Colon (tissue), 2 donors: ENCODE measurements at regions not wholly inside any gene's neighbourhood (a gene's known extent, or its start where the extent isn't known, plus 50 kb on each side); places are given as distances from the start of the nearest gene placed in this dataset.

Experiments
- FAIRE-seq: peaks from 2 replicates; lab custom pipeline; 2012; peaks lifted over from hg19 to GRCh38; lab: Jason Lieb, UNC
- donor health status: control.
- donor health status: control.

GRCh38 chr6:6704103-6705060 lies 115.9 kb downstream of the LY86 start:
- no peak for FAIRE-seq

- no peak for FAIRE-seq
These were observed 116.5 kb downstream of the LY86 start for GRCh38 chr6:6705061-6705425.

- FAIRE-seq, result no peak
These were observed 117.6 kb downstream of the LY86 start for GRCh38 chr6:6705915-6706675.

GRCh38 chr6:6707143-6707542 lies 118.6 kb downstream of the LY86 start:
- FAIRE-seq, result no peak

- FAIRE-seq, result no peak
These were observed 120.6 kb downstream of the LY86 start for GRCh38 chr6:6709106-6709505.

GRCh38 chr6:6711031-6711785 lies 122.7 kb downstream of the LY86 start:
- FAIRE-seq, result no peak

- no peak for FAIRE-seq
These were observed 123.4 kb downstream of the LY86 start for GRCh38 chr6:6711832-6712448.

GRCh38 chr6:6712449-6713403 lies 124.2 kb downstream of the LY86 start:
- no peak for FAIRE-seq

- FAIRE-seq, result no peak
These were observed 125.1 kb downstream of the LY86 start for GRCh38 chr6:6713657-6714056.

GRCh38 chr6:6714118-6714897 lies 125.8 kb downstream of the LY86 start:
- no peak for FAIRE-seq

GRCh38 chr6:6714953-6715352 lies 126.4 kb downstream of the LY86 start:
- FAIRE-seq, result no peak

- no peak for FAIRE-seq
These were observed 126.9 kb downstream of the LY86 start for GRCh38 chr6:6715465-6715864.

- FAIRE-seq, result no peak
These were observed 128.7 kb downstream of the LY86 start for GRCh38 chr6:6716998-6717763.

GRCh38 chr6:6717953-6718352 lies 129.4 kb downstream of the LY86 start:
- FAIRE-seq, result no peak

- FAIRE-seq, result no peak
These were observed 133.1 kb downstream of the LY86 start for GRCh38 chr6:6721606-6722005.

GRCh38 chr6:6722195-6722594 lies 133.7 kb downstream of the LY86 start:
- FAIRE-seq, result no peak

- FAIRE-seq, result no peak
These were observed 134.8 kb downstream of the LY86 start for GRCh38 chr6:6723361-6723760.

GRCh38 chr6:6723921-6724538 lies 135.5 kb downstream of the LY86 start:
- FAIRE-seq, result no peak
